ENCODE measurements at regions not wholly inside any gene's neighbourhood (a gene's known extent, or its start where the extent isn't known, plus 50 kb on each side); places are given as distances from the start of the nearest gene placed in this dataset.
"Not testable (repeated sequence)": the region's sequence is repeated elsewhere in the genome, so short reads cannot be mapped to it uniquely, and the experiment has no call there.

- DNase-seq (ENCODE audit: low spot score); H3K27ac Mint-ChIP-seq; H3K27me3 Mint-ChIP-seq (ENCODE audit: low read depth); H3K4me3 Mint-ChIP-seq; H3K36me3 Mint-ChIP-seq (ENCODE audit: low read depth); H3K9me3 Mint-ChIP-seq; H3K4me1 Mint-ChIP-seq (ENCODE audit: low read depth): not testable (repeated sequence)
Measured at GRCh38 chr14:19303844-19304243, 130.3 kb downstream of the POTEG start.

- not testable (repeated sequence) for H3K4me3 Mint-ChIP-seq; H3K4me1 Mint-ChIP-seq (ENCODE audit: low read depth); H3K36me3 Mint-ChIP-seq (ENCODE audit: low read depth); H3K27ac Mint-ChIP-seq; H3K27me3 Mint-ChIP-seq (ENCODE audit: low read depth); DNase-seq (ENCODE audit: low spot score); H3K9me3 Mint-ChIP-seq
Measured at GRCh38 chr14:19304442-19304841, 129.7 kb downstream of the POTEG start.

DNA sequence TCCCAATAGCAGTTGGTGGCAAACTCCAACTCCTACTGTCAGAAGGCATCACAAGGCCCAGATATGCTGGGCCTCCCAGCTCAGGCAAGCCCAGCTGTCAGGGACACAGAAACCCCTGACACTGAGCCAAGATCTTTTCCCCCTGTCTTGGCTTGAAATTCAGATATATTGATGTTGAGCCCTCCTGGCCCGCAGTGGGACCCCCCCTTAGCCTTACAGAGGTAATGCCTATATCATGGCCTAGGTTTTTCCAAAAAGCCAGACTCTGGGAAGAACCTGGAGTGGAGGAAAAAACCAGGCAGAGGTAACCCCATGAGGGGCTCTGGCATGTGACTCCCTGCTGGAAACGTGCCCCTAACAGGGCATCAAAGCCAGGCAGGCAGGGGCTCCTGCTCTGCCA is 129.2 kb downstream of the POTEG start:
- H3K4me1 Mint-ChIP-seq (ENCODE audit: low read depth): not testable (repeated sequence)

DNA sequence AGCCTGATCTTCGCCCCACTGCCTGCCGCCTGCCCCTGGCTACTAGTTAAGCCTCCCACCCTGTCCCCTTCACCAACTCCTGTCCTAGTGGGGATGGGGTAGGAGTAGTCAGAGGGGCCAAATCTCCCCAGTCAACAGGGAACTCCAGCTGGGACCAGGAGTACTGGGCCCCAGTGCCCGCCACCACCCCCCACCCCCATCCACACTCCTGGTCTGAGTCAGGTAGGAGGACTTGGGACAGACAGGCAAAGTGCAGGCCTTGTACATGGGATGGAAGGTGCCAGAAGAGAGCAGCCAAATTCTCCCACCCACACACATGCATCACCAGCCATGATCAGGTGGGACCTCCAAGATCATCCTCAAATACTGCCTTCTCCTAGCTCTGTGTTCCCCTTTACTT is 128.4 kb downstream of the POTEG start:
- H3K4me1 Mint-ChIP-seq (ENCODE audit: low read depth); H3K9me3 Mint-ChIP-seq; H3K27me3 Mint-ChIP-seq (ENCODE audit: low read depth); H3K4me3 Mint-ChIP-seq; DNase-seq (ENCODE audit: low spot score); H3K36me3 Mint-ChIP-seq (ENCODE audit: low read depth); H3K27ac Mint-ChIP-seq: not testable (repeated sequence)

More for the DNA sequence above, 129.2 kb downstream of the POTEG start:
- H3K27me3 Mint-ChIP-seq (ENCODE audit: low read depth); DNase-seq (ENCODE audit: low spot score); H3K36me3 Mint-ChIP-seq (ENCODE audit: low read depth); H3K27ac Mint-ChIP-seq; H3K9me3 Mint-ChIP-seq; H3K4me3 Mint-ChIP-seq: not testable (repeated sequence)

DNA sequence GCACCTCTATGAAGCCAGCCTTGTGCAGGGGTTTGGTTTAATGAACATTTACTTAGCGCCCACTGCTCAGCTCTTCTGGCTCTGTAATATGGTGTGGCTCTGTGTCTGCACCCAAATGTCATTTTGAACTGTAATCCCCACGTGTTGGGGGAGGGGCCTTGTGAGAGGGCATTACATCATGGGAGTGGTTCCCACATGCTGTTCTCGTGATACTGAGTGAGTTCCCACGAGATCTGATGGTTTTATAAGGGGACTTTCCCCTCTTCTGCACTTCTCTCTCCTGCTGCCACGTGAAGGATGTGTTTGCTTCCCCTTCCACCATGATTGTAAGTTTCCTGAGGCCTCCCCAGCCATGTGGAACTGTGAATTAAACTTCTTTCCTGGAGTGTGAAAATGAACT is 127.7 kb downstream of the POTEG start:
- not testable (repeated sequence) for H3K36me3 Mint-ChIP-seq (ENCODE audit: low read depth); H3K4me3 Mint-ChIP-seq; H3K4me1 Mint-ChIP-seq (ENCODE audit: low read depth); DNase-seq (ENCODE audit: low spot score); H3K9me3 Mint-ChIP-seq; H3K27me3 Mint-ChIP-seq (ENCODE audit: low read depth); H3K27ac Mint-ChIP-seq

GRCh38 chr14:19311023-19311422 is 123.1 kb downstream of the POTEG start:
- H3K27me3 Mint-ChIP-seq (ENCODE audit: low read depth): not testable (repeated sequence)

DNA sequence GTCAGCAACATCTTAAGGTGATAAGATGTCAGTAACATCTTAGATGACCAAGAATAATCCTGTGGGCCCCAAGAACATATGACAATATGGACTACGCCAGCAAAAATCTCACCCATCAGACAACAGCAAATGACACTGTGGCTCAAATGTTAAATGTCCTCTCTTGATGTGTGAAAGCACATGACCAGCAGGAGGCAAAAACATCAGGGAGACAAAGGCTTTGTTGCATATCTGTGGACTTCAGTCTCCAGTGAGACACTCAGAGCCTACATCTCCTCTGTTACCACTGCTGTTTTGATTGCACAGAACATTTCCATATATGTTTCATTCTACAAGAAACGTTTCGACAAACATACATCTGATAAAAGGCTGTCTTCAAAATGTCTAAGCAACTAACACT is 103.5 kb downstream of the POTEG start:
- not testable (repeated sequence) for H3K27me3 Mint-ChIP-seq (ENCODE audit: low read depth); H3K36me3 Mint-ChIP-seq (ENCODE audit: low read depth); H3K4me1 Mint-ChIP-seq (ENCODE audit: low read depth); H3K27ac Mint-ChIP-seq; H3K4me3 Mint-ChIP-seq; H3K9me3 Mint-ChIP-seq; DNase-seq (ENCODE audit: low spot score)

More at GRCh38 chr14:19311023-19311422, 123.1 kb downstream of the POTEG start:
- not testable (repeated sequence) for DNase-seq (ENCODE audit: low spot score); H3K9me3 Mint-ChIP-seq; H3K36me3 Mint-ChIP-seq (ENCODE audit: low read depth); H3K4me3 Mint-ChIP-seq; H3K4me1 Mint-ChIP-seq (ENCODE audit: low read depth); H3K27ac Mint-ChIP-seq

GRCh38 chr14:19337232-19338059 is 96.7 kb downstream of the POTEG start:
- not testable (repeated sequence) for H3K27me3 Mint-ChIP-seq (ENCODE audit: low read depth); H3K9me3 Mint-ChIP-seq; H3K27ac Mint-ChIP-seq; H3K4me1 Mint-ChIP-seq (ENCODE audit: low read depth); DNase-seq (ENCODE audit: low spot score); H3K4me3 Mint-ChIP-seq; H3K36me3 Mint-ChIP-seq (ENCODE audit: low read depth)

GRCh38 chr14:19338060-19338372 is 96.1 kb downstream of the POTEG start:
- not testable (repeated sequence) for H3K9me3 Mint-ChIP-seq; H3K27me3 Mint-ChIP-seq (ENCODE audit: low read depth); H3K27ac Mint-ChIP-seq; H3K36me3 Mint-ChIP-seq (ENCODE audit: low read depth); H3K4me3 Mint-ChIP-seq; H3K4me1 Mint-ChIP-seq (ENCODE audit: low read depth); DNase-seq (ENCODE audit: low spot score)

GRCh38 chr14:19340976-19341375 is 93.2 kb downstream of the POTEG start:
- not testable (repeated sequence) for H3K4me3 Mint-ChIP-seq; H3K27ac Mint-ChIP-seq; H3K27me3 Mint-ChIP-seq (ENCODE audit: low read depth); DNase-seq (ENCODE audit: low spot score); H3K36me3 Mint-ChIP-seq (ENCODE audit: low read depth); H3K9me3 Mint-ChIP-seq; H3K4me1 Mint-ChIP-seq (ENCODE audit: low read depth)

DNA sequence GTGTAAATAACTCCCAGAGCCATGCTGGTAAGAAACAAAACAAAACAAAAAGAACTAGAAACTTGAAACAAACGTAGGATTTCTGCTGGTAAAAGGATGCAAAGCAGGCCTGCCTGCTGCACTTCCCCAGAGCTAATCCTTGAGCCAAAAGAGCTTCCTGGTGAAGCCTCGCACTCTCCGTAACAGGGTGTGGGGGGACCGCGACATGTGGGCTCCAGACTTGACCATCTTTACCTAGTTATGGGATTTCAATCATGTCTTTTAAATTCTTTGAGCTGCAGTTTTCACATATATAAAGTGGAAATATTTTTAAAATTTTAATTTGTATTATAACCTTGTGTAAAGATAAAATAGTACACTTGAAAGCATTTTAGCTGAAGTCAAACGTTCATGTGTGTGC is 92.5 kb downstream of the POTEG start:
- not testable (repeated sequence) for H3K9me3 Mint-ChIP-seq; H3K4me3 Mint-ChIP-seq; DNase-seq (ENCODE audit: low spot score); H3K27me3 Mint-ChIP-seq (ENCODE audit: low read depth); H3K4me1 Mint-ChIP-seq (ENCODE audit: low read depth); H3K36me3 Mint-ChIP-seq (ENCODE audit: low read depth); H3K27ac Mint-ChIP-seq

- not testable (repeated sequence) for H3K4me3 Mint-ChIP-seq; H3K4me1 Mint-ChIP-seq (ENCODE audit: low read depth); DNase-seq (ENCODE audit: low spot score); H3K27me3 Mint-ChIP-seq (ENCODE audit: low read depth); H3K9me3 Mint-ChIP-seq; H3K36me3 Mint-ChIP-seq (ENCODE audit: low read depth); H3K27ac Mint-ChIP-seq
Measured at GRCh38 chr14:19344261-19344660, 89.9 kb downstream of the POTEG start.

GRCh38 chr14:19344689-19345088 is 89.5 kb downstream of the POTEG start:
- not testable (repeated sequence) for H3K27me3 Mint-ChIP-seq (ENCODE audit: low read depth); H3K9me3 Mint-ChIP-seq; H3K27ac Mint-ChIP-seq; H3K4me3 Mint-ChIP-seq; H3K4me1 Mint-ChIP-seq (ENCODE audit: low read depth); H3K36me3 Mint-ChIP-seq (ENCODE audit: low read depth); DNase-seq (ENCODE audit: low spot score)

DNA sequence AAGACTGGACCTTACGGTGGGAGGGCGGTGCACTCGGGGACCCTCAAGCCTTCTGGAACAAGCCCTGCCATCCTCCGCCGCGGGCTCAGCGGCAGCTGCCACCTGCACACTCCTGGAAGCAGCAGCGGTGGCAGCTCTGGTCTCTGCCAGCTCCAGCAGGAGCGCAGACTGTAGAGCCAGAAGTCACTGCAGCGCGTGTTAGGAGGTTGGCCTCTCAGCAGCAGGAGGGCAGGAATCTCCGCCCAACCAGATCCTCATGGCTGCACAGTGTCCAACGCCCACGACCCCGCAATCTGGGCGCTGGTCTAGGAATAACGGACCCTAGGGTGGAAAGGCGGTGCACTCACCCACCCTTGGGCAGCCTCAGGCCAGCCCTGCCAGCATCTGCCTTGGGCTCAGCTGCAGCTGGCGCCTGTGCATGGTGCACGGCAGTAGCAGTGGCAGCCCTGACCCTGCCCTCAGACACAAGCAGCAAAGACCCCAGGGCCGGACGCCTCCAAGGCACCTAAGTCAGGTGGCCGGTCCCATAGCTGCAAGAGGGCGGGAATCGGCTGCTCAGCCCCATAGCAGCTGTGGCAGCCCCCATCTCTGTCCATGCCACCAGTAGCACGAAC is 88.7 kb downstream of the POTEG start:
- H3K27ac Mint-ChIP-seq; DNase-seq (ENCODE audit: low spot score); H3K4me1 Mint-ChIP-seq (ENCODE audit: low read depth); H3K9me3 Mint-ChIP-seq; H3K27me3 Mint-ChIP-seq (ENCODE audit: low read depth); H3K4me3 Mint-ChIP-seq; H3K36me3 Mint-ChIP-seq (ENCODE audit: low read depth): not testable (repeated sequence)

- not testable (repeated sequence) for H3K36me3 Mint-ChIP-seq (ENCODE audit: low read depth); H3K27me3 Mint-ChIP-seq (ENCODE audit: low read depth); H3K4me1 Mint-ChIP-seq (ENCODE audit: low read depth); H3K27ac Mint-ChIP-seq; H3K4me3 Mint-ChIP-seq; H3K9me3 Mint-ChIP-seq; DNase-seq (ENCODE audit: low spot score)
Measured at GRCh38 chr14:19346074-19346480, 88.1 kb downstream of the POTEG start.

Data from T-helper 2 cell treated with Interferon-gamma antibody and Interleukin-4, amounts not matched to agents 5 μg/mL and 100 μg/mL, for 36 hours (primary cell).